ENCODE measurements at regions not wholly inside any gene's neighbourhood (a gene's known extent, or its start where the extent isn't known, plus 50 kb on each side); places are given as distances from the start of the nearest gene placed in this dataset.
"Not testable (repeated sequence)": the region's sequence is repeated elsewhere in the genome, so short reads cannot be mapped to it uniquely, and the experiment has no call there.

- no peaks in the 10 kb centered on the region for H3K9me3 ChIP-seq (replicated peaks; ENCODE audit: control insufficient read depth, insufficient read depth, low read length)
- no peaks in the 10 kb centered on the region for H3K9me1 ChIP-seq (replicated peaks; ENCODE audit: control insufficient read depth, extremely low read depth, insufficient read depth, low read length)
- intact Hi-C loops (cut with micrococcal nuclease) (no loop called here), dilution Hi-C loops (cut with MboI; ENCODE audit: extremely low pct_ligation_motif_present, low sequenced_read_pairs) (no loop called here)
- FAIRE-seq (no peak), DNase-seq (ENCODE audit: low read depth, low spot score) (no peak)
- no peak overlapping the region for H3K4me3 ChIP-seq (replicated peaks in 1 of 3; ENCODE audit: insufficient read depth in 1 of 3, low read depth in 1 of 3, low read length in 3 of 3)
- H3K4me1 ChIP-seq (ENCODE audit: control insufficient read depth, extremely low read depth, insufficient read depth, low read length), result no peaks in the 10 kb centered on the region
- no peak for TF ChIP-seq GATA2 (IDR thresholded peaks at IDR 0.05; ENCODE audit: insufficient read depth, insufficient read length, low read depth, low read length)
- TF ChIP-seq MYC (IDR thresholded peaks at IDR 0.05; ENCODE audit: low read depth, low read length), result no peak
- no peak for TF ChIP-seq POLR2AphosphoS5 (IDR thresholded peaks at IDR 0.05; ENCODE audit: insufficient read depth, low read depth, low read length)
- TF ChIP-seq POLR2A (IDR thresholded peaks at IDR 0.05; ENCODE audit: low read depth, low read length), result no peak
- no peak for TF ChIP-seq FOS (IDR thresholded peaks at IDR 0.05; ENCODE audit: borderline replicate concordance, insufficient read depth, low read length)
- no peak for TF ChIP-seq CTCF (IDR thresholded peaks at IDR 0.05; ENCODE audit: extremely low read depth in 1 of 2, insufficient read depth in 1 of 2, low read depth in 1 of 2, low read length in 2 of 2)
- no peak for TF ChIP-seq JUN (IDR thresholded peaks at IDR 0.05; ENCODE audit: borderline replicate concordance, insufficient read depth, insufficient read length, low read depth)
- no peak for TF ChIP-seq MAX (IDR thresholded peaks at IDR 0.05; ENCODE audit: insufficient read depth, insufficient read length)
- no peaks in the 10 kb centered on the region for H4K20me1 ChIP-seq (replicated peaks; ENCODE audit: control insufficient read depth, extremely low read depth, insufficient read depth, low read length)
- no peaks in the 10 kb centered on the region for H3K27me3 ChIP-seq (ENCODE audit: control insufficient read depth in 2 of 2, insufficient read depth in 2 of 2, low read length in 2 of 2)
- no peak overlapping the region for H2AFZ ChIP-seq (ENCODE audit: low read depth, low read length)
- BruUV-seq (replicated peaks), result no TSS peak
- H3K4me2 ChIP-seq (ENCODE audit: insufficient read depth, low read length), result no peak overlapping the region
- H3K36me3 ChIP-seq (ENCODE audit: control insufficient read depth in 2 of 2, extremely low read depth in 1 of 2, insufficient read depth in 2 of 2, low read length in 2 of 2), result no peaks in the 10 kb centered on the region
- POLR2A ChIA-PET, result no interaction called here
- H3K79me2 ChIP-seq (ENCODE audit: control insufficient read depth, insufficient read depth, low read length), result no peaks in the 10 kb centered on the region
- no peak overlapping the region for H3K9ac ChIP-seq (replicated peaks; ENCODE audit: extremely low read depth, insufficient read depth, low read length)
- CTCF ChIA-PET, result no interaction called here
- H3K27ac ChIP-seq (ENCODE audit: insufficient read depth, low read depth, low read length), result no peak overlapping the region
Measured at GRCh38 chr5:152046361-152046760, 121.7 kb upstream of the GLRA1 start.

- H4K20me1 ChIP-seq (replicated peaks; ENCODE audit: control insufficient read depth, extremely low read depth, insufficient read depth, low read length); CTCF ChIA-PET; dilution Hi-C loops (cut with MboI; ENCODE audit: extremely low pct_ligation_motif_present, low sequenced_read_pairs); H3K9me1 ChIP-seq (replicated peaks; ENCODE audit: control insufficient read depth, extremely low read depth, insufficient read depth, low read length); BruUV-seq (replicated peaks); H3K4me3 ChIP-seq (replicated peaks in 1 of 3; ENCODE audit: insufficient read depth in 1 of 3, low read depth in 1 of 3, low read length in 3 of 3); H3K79me2 ChIP-seq (ENCODE audit: control insufficient read depth, insufficient read depth, low read length); POLR2A ChIA-PET; intact Hi-C loops (cut with micrococcal nuclease); H3K36me3 ChIP-seq (ENCODE audit: control insufficient read depth in 2 of 2, extremely low read depth in 1 of 2, insufficient read depth in 2 of 2, low read length in 2 of 2); H3K9ac ChIP-seq (replicated peaks; ENCODE audit: extremely low read depth, insufficient read depth, low read length); H3K4me2 ChIP-seq (ENCODE audit: insufficient read depth, low read length); H2AFZ ChIP-seq (ENCODE audit: low read depth, low read length); H3K9me3 ChIP-seq (replicated peaks; ENCODE audit: control insufficient read depth, insufficient read depth, low read length); H3K27ac ChIP-seq (ENCODE audit: insufficient read depth, low read depth, low read length); H3K27me3 ChIP-seq (ENCODE audit: control insufficient read depth in 2 of 2, insufficient read depth in 2 of 2, low read length in 2 of 2); DNase-seq (ENCODE audit: low read depth, low spot score); FAIRE-seq; H3K4me1 ChIP-seq (ENCODE audit: control insufficient read depth, extremely low read depth, insufficient read depth, low read length): not testable (repeated sequence)
Measured at GRCh38 chr5:152038856-152039255, 114.2 kb upstream of the GLRA1 start.

- H3K27me3 ChIP-seq (ENCODE audit: control insufficient read depth in 2 of 2, insufficient read depth in 2 of 2, low read length in 2 of 2); FAIRE-seq; H3K79me2 ChIP-seq (ENCODE audit: control insufficient read depth, insufficient read depth, low read length); H2AFZ ChIP-seq (ENCODE audit: low read depth, low read length); dilution Hi-C loops (cut with MboI; ENCODE audit: extremely low pct_ligation_motif_present, low sequenced_read_pairs); H3K4me1 ChIP-seq (ENCODE audit: control insufficient read depth, extremely low read depth, insufficient read depth, low read length); H3K9ac ChIP-seq (replicated peaks; ENCODE audit: extremely low read depth, insufficient read depth, low read length); H3K9me1 ChIP-seq (replicated peaks; ENCODE audit: control insufficient read depth, extremely low read depth, insufficient read depth, low read length); H3K27ac ChIP-seq (ENCODE audit: insufficient read depth, low read depth, low read length); H3K4me3 ChIP-seq (replicated peaks in 1 of 3; ENCODE audit: insufficient read depth in 1 of 3, low read depth in 1 of 3, low read length in 3 of 3); CTCF ChIA-PET; POLR2A ChIA-PET; intact Hi-C loops (cut with micrococcal nuclease); DNase-seq (ENCODE audit: low read depth, low spot score); BruUV-seq (replicated peaks); H3K9me3 ChIP-seq (replicated peaks; ENCODE audit: control insufficient read depth, insufficient read depth, low read length); H3K4me2 ChIP-seq (ENCODE audit: insufficient read depth, low read length); H4K20me1 ChIP-seq (replicated peaks; ENCODE audit: control insufficient read depth, extremely low read depth, insufficient read depth, low read length); H3K36me3 ChIP-seq (ENCODE audit: control insufficient read depth in 2 of 2, extremely low read depth in 1 of 2, insufficient read depth in 2 of 2, low read length in 2 of 2): not testable (repeated sequence)
Measured at GRCh38 chr5:152026328-152027024, 101.8 kb upstream of the GLRA1 start.

Measured in endothelial cell of umbilical vein (primary cell).